AG04449 (cell line): ENCODE measurements at regions not wholly inside any gene's neighbourhood (a gene's known extent, or its start where the extent isn't known, plus 50 kb on each side); places are given as distances from the start of the nearest gene placed in this dataset.

Experiments
- CTCF ChIA-PET: fragments of 350-600 bp; formaldehyde crosslinking; extraction: SDS; loops from one replicate; lab custom pipeline; 2021; ENCODE audit warnings: antibody characterized with exemption; lab: Yijun Ruan, JAX
- POLR2A ChIA-PET: fragments of 400-600, 350-600 bp; formaldehyde crosslinking; extraction: SDS; loops from one replicate; lab custom pipeline; 2020; ENCODE audit warnings: antibody characterized with exemption, inconsistent platforms; lab: Yijun Ruan, JAX
- DNase-seq: peaks from one replicate; pipeline ENCODE4 v3.0.0-alpha.2; 2010; ENCODE audit warnings: low read depth, low spot score
- H3K4me3 ChIP-seq: 2 replicates; pipeline ENCODE4 v1.5.1; 2011; ENCODE audit warnings: low read depth, mild to moderate bottlenecking, control low read depth, low read length
- TF ChIP-seq, protein P1 (sequence below): IDR thresholded peaks from one replicate; pipeline ENCODE4 v1.5.1; 2011; ENCODE audit warnings: mild to moderate bottlenecking, moderate library complexity, low read length, control low read depth, inconsistent platforms; ENCODE audit not compliant: insufficient read depth; ENCODE audit errors: missing control alignments

DNA sequence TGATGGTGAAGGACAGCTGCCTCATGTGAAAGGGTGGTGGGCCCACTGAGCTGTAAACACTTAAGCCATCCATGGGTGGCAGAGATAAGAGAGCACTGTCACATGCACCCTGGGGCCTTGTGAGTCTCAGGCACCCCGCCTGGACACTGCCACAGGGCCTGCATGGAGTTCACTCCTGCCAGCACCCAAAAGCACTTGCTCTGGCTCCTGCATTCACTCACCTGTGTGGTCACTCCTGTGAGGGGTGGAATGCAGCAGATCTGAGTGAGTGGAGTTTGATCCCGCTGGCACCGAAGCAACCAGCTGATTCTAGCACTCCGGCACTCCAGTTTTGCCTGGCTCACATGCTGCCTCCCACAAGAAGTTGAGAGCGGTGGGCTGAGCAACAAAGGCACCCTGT, 1142.1 kb upstream of the PRMT6 start:
- ChIA-PET POLR2A (no interaction called here), CTCF (no interaction called here)
- TF ChIP-seq, protein P1, sequence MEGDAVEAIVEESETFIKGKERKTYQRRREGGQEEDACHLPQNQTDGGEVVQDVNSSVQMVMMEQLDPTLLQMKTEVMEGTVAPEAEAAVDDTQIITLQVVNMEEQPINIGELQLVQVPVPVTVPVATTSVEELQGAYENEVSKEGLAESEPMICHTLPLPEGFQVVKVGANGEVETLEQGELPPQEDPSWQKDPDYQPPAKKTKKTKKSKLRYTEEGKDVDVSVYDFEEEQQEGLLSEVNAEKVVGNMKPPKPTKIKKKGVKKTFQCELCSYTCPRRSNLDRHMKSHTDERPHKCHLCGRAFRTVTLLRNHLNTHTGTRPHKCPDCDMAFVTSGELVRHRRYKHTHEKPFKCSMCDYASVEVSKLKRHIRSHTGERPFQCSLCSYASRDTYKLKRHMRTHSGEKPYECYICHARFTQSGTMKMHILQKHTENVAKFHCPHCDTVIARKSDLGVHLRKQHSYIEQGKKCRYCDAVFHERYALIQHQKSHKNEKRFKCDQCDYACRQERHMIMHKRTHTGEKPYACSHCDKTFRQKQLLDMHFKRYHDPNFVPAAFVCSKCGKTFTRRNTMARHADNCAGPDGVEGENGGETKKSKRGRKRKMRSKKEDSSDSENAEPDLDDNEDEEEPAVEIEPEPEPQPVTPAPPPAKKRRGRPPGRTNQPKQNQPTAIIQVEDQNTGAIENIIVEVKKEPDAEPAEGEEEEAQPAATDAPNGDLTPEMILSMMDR: no peak
- H3K4me3 ChIP-seq: no peak overlapping the region
- DNase-seq: no peak

DNA sequence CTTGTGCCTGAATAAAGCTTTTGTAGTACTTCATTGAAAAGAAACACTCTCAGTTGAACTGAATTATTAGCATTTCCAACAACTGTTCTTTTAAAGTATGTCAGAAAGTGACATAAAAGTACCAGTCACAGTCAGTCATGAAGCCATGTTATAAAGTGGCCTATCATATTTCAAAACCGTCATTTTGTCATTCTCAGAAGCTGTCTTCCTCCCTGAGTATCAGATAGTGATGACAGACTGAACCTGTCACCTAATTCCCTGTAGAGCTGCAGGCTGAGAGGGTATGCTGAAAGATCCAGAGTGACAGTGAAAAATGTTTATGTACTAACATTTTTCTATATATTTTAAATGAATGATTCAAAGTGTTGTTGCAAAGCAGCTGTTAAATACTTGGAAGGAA, 1121.7 kb upstream of the PRMT6 start:
- no peak for DNase-seq
- no peak overlapping the region for H3K4me3 ChIP-seq
- ChIA-PET POLR2A (no interaction called here), CTCF (no interaction called here)
- TF ChIP-seq, protein P1: no peak

DNA sequence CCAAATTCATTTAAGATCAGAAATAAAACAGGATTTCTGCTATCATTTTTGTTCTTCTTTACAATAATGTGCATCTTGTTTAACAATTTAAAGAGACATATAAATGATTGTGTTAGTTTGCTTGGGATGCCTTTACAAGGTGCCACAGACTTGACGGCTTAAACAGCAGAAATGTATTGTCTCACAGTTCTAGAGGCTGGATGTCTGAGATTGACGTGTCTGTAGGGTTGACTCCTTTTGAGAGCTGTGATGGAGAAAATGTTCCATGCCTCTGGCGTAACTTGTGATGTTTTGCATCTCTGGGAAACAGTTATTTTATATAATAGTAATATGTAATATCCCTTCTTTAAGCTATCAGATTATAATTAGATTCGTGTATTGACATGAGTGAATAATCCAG, 1091.6 kb upstream of the PRMT6 start:
- DNase-seq: no peak
- TF ChIP-seq, protein P1: no peak
- POLR2A ChIA-PET: no interaction called here
- CTCF ChIA-PET: no interaction called here
- no peak overlapping the region for H3K4me3 ChIP-seq

DNA sequence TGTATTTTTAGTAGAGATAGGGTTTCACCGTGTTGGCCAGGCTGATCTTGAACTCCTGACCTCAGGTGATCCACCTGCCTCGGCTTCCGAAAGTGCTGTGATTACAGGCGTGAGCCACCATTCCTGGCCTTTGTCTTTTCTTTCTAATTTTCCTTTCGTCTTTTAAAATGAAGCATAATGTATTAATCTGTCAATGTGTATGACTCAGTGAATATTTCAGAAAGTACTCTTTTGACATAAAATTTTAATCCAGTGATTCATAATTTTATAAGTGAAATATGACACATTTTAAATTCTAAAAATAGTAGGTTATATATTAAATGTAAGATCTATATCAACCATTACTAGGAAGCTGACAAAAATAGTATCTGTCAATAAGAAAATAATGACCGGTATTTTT, 1059.0 kb upstream of the PRMT6 start:
- ChIA-PET CTCF (no interaction called here), POLR2A (no interaction called here)
- no peak for DNase-seq
- H3K4me3 ChIP-seq: no peak overlapping the region
- TF ChIP-seq, protein P1: no peak

DNA sequence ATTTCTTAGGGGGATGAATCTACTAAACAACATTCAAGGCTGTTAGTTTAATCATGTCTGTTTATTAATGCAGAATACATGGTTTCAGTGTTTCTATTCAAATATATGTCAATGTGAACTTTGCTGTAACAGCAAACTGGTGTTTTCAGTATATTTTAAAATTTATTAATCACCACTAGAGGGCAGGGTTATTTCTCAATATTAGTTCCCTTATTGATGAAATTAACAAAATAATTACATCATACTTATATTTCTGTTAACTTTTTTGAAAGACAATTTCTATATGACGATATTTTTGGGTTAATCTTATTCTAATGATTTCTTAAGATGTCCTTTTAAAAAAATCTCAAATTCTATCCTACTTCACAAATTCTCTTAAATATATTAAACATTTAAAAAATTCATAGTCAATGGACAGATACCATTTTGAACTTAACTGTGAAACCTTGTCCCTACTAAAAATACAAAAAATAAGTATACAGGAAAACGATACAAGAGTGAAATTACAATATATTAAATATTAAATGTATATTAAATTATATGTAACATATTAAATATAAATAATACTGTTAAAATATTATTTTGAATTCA, 1034.1 kb upstream of the PRMT6 start:
- DNase-seq: no peak
- ChIA-PET CTCF (no interaction called here), POLR2A (no interaction called here)
- TF ChIP-seq, protein P1: peak; percentile 1
- no peak overlapping the region for H3K4me3 ChIP-seq

DNA sequence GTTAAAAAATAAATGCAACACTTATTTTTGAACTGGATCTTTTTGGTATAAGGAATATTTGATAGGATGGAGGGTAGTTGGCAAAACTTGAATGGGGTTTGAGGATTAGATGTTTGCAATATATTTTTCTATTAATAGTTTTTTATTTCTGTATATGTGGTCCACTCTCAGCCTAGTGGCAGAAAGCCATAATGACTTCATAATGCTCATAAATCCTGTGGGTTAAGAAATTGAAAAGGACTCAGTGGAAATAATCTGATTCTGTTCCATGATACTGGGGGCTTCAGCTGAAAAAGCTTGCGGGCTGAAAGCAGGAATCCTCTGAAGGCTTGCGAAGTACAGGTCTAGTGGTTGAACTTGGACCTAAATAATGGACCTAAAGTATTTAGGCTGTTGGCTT, 1028.6 kb upstream of the PRMT6 start:
- ChIA-PET CTCF (no interaction called here), POLR2A (no interaction called here)
- no peak overlapping the region for H3K4me3 ChIP-seq
- TF ChIP-seq, protein P1: no peak
- DNase-seq: no peak
